ENCODE measurements at regions not wholly inside any gene's neighbourhood (a gene's known extent, or its start where the extent isn't known, plus 50 kb on each side); places are given as distances from the start of the nearest gene placed in this dataset.

DNA sequence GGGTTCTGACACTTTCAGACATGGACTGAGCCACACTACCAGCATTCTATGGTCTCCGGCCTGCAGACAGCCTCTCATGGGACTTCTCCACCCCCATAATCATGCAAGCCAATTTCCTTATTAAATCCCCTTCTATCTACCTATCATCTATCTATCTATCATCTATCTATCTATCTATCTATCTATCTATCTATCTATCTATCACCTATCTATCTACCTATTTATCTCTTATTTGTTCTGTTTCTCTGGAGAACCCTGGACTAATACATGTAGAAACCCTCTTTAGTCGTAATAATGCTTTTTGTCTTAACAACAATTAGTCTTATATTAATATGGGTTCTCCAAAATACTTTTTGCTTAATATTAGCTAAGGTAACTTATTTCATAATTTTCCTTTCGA, 174.1 kb upstream of the PRSS16 start:
- TF ChIP-seq POLR2AphosphoS5 (IDR thresholded peaks at IDR 0.05; ENCODE audit: low read depth, low read length) = no peak
- no peak for TF ChIP-seq TAF1 (IDR thresholded peaks at IDR 0.05; ENCODE audit: borderline replicate concordance, insufficient read depth, low read length)
- TF ChIP-seq, protein P1, sequence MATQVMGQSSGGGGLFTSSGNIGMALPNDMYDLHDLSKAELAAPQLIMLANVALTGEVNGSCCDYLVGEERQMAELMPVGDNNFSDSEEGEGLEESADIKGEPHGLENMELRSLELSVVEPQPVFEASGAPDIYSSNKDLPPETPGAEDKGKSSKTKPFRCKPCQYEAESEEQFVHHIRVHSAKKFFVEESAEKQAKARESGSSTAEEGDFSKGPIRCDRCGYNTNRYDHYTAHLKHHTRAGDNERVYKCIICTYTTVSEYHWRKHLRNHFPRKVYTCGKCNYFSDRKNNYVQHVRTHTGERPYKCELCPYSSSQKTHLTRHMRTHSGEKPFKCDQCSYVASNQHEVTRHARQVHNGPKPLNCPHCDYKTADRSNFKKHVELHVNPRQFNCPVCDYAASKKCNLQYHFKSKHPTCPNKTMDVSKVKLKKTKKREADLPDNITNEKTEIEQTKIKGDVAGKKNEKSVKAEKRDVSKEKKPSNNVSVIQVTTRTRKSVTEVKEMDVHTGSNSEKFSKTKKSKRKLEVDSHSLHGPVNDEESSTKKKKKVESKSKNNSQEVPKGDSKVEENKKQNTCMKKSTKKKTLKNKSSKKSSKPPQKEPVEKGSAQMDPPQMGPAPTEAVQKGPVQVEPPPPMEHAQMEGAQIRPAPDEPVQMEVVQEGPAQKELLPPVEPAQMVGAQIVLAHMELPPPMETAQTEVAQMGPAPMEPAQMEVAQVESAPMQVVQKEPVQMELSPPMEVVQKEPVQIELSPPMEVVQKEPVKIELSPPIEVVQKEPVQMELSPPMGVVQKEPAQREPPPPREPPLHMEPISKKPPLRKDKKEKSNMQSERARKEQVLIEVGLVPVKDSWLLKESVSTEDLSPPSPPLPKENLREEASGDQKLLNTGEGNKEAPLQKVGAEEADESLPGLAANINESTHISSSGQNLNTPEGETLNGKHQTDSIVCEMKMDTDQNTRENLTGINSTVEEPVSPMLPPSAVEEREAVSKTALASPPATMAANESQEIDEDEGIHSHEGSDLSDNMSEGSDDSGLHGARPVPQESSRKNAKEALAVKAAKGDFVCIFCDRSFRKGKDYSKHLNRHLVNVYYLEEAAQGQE (IDR thresholded peaks at IDR 0.05; ENCODE audit: insufficient read depth in 1 of 2, low read depth in 2 of 2, low read length in 2 of 2) = no peak
